Smooth muscle cell (in vitro differentiated cells): ENCODE measurements at regions not wholly inside any gene's neighbourhood (a gene's known extent, or its start where the extent isn't known, plus 50 kb on each side); places are given as distances from the start of the nearest gene placed in this dataset.

ENCODE experiments used
- DNase-seq: peaks from one replicate; lab custom pipeline; 2025; ENCODE audit not compliant: unreplicated experiment; lab: John Stamatoyannopoulos, UW
- H2AFZ ChIP-seq: fragments of 200-600 bp; sonication (generic); 2 replicates; pipeline ENCODE4 v1.6.0; 2016; ENCODE audit warnings: antibody characterized with exemption, low read depth, mild to moderate bottlenecking
- H3F3A ChIP-seq: fragments of 200-600 bp; sonication (generic); 2 replicates; pipeline ENCODE4 v1.6.0; 2017; ENCODE audit warnings: antibody characterized with exemption, low read depth
- H3K27ac ChIP-seq: fragments of 200-600 bp; sonication (generic); 2 replicates; pipeline ENCODE4 v1.5.1; 2016; ENCODE audit warnings: low read depth, mild to moderate bottlenecking
- H3K27me3 ChIP-seq: fragments of 200-600 bp; sonication (generic); 2 replicates; pipeline ENCODE4 v1.6.1; 2016; ENCODE audit warnings: low read depth, mild to moderate bottlenecking
- H3K36me3 ChIP-seq: fragments of 200-600 bp; sonication (generic); 2 replicates; pipeline ENCODE4 v1.5.1; 2016; ENCODE audit warnings: low read depth
- H3K4me1 ChIP-seq: fragments of 200-600 bp; sonication (generic); 2 replicates; pipeline ENCODE4 v1.5.1; 2016; ENCODE audit warnings: low read depth
- H3K4me2 ChIP-seq: fragments of 200-600 bp; sonication (generic); 2 replicates; pipeline ENCODE4 v1.6.0; 2016; ENCODE audit warnings: mild to moderate bottlenecking
- H3K4me3 ChIP-seq: fragments of 200-600 bp; sonication (generic); 2 replicates; pipeline ENCODE4 v1.5.1; 2016; ENCODE audit warnings: mild to moderate bottlenecking
- H3K79me2 ChIP-seq: fragments of 200-600 bp; sonication (generic); 2 replicates; pipeline ENCODE4 v1.6.0; 2016; ENCODE audit warnings: low read depth, mild to moderate bottlenecking
- H3K9ac ChIP-seq: fragments of 200-600 bp; sonication (generic); 2 replicates; pipeline ENCODE4 v1.6.0; 2016; ENCODE audit warnings: low read depth
- H3K9me3 ChIP-seq: fragments of 200-600 bp; sonication (generic); replicated peaks from 2 replicates; pipeline ENCODE4 v1.5.1; 2016; ENCODE audit warnings: low read depth
- H4K20me1 ChIP-seq: fragments of 200-600 bp; sonication (generic); 2 replicates; pipeline ENCODE4 v1.6.0; 2016; ENCODE audit warnings: low read depth
- CTCF ChIP-seq: fragments of 200-600 bp; sonication (generic); IDR thresholded peaks from 2 replicates; pipeline ENCODE4 v1.5.1; 2017; ENCODE audit warnings: borderline replicate concordance, mild to moderate bottlenecking, antibody characterized with exemption; ENCODE audit not compliant: insufficient read depth, poor library complexity, severe bottlenecking
- WGBS: methylation state at CpG from one replicate; pipeline ENCODE4 v1.1.7; 2016; ENCODE audit warnings: low lambda C conversion rate; 5-methylcytosine and 5-hydroxymethylcytosine counted together

DNA sequence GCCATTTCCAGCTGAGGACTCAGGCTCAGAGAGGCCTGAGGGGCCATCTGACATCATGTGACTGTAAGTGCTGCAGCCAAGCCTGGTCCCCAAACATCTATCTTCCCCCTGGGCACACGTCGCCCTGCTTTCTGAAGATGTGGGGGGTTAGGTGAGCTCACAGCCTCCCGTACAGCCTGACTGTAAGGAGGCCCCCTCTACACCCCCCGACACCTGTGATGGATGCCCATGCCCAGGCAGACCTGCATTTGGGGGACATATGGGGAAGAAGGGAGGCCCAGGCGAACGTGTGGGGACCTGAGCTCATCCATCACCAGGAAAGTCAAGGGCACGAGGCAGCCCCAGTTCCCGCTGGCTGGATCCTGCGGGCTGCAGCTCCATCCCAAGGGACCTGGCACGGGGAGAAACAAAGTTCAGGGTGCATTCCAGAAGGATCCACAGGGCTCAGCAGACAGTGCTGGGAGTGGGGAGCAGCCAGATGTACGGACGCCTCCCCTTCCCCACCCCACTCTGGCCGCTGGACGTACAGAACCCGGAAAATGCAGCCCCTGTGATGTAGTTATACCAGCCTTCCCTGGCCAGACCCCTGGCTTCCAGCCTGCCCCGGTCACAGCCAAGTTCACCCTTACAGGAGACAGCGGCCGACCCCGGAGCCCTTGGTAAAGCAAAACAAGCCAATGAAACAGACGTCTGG lies 1431.4 kb downstream of the BRD1 start:
- H3K4me1 ChIP-seq, result no peaks in the 10 kb centered on the region
- no peak for TF ChIP-seq CTCF
- H3F3A ChIP-seq, result no peaks in the 10 kb centered on the region
- no peak overlapping the region for H3K9ac ChIP-seq
- H3K27ac ChIP-seq, result no peak overlapping the region
- WGBS, result 88% methylated on average over 20 of the region's 20 CpGs
- H4K20me1 ChIP-seq, result no peaks in the 10 kb centered on the region
- no peak overlapping the region for H2AFZ ChIP-seq
- H3K9me3 ChIP-seq, result no peaks in the 10 kb centered on the region
- H3K79me2 ChIP-seq, result no peaks in the 10 kb centered on the region
- H3K27me3 ChIP-seq, result no peaks in the 10 kb centered on the region
- no peaks in the 10 kb centered on the region for H3K36me3 ChIP-seq
- H3K4me3 ChIP-seq, result no peak overlapping the region
- DNase-seq, result no peak
- H3K4me2 ChIP-seq, result no peak overlapping the region

DNA sequence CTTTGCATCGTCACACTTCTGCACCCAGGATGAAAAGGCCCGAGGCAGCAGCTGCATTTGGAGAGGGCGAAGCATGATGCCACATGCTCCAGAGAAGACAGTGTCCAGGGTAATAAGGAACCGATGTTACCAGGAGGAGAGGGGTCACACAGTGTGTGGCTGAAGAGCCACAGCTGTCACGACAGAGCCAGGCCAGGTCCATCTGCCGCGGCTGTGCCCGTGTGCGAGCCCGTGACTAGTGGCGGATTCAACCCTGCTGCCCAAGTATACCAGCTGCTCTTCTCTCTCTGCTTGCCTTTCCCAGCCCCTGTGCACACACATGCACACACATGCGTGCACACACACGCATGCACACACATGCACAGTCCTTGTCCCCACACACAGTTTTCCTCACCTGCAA lies 1432.5 kb downstream of the BRD1 start:
- H3K27ac ChIP-seq, result no peak overlapping the region
- no peaks in the 10 kb centered on the region for H3K36me3 ChIP-seq
- H3K27me3 ChIP-seq, result no peaks in the 10 kb centered on the region
- H3K4me1 ChIP-seq, result no peaks in the 10 kb centered on the region
- DNase-seq, result no peak
- no peaks in the 10 kb centered on the region for H4K20me1 ChIP-seq
- no peaks in the 10 kb centered on the region for H3K9me3 ChIP-seq
- H3K4me2 ChIP-seq, result no peak overlapping the region
- no peak overlapping the region for H3K9ac ChIP-seq
- no peak overlapping the region for H2AFZ ChIP-seq
- no peak for TF ChIP-seq CTCF
- 95% methylated on average over 13 of the region's 13 CpGs for WGBS
- no peak overlapping the region for H3K4me3 ChIP-seq
- no peaks in the 10 kb centered on the region for H3F3A ChIP-seq
- H3K79me2 ChIP-seq, result no peaks in the 10 kb centered on the region

DNA sequence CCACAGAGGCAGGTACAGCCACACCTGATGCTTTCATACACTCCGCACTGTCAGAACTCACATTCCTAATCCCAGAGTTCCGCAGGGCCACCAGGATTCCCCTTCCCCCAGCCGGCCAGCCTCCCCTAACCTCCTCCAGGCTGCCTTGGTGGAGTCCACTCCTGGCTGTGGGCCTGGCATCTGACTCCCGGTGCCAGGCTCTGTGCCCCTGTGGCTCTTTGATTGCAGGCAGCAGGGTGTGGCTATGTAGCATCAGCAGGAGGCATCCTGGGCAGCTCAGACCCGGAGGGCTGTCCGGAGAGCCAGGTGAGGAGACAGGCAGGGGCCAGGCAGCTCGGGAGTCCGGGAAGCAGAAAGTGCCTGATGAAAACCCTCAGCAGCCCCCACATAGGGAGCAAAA lies 1432.9 kb downstream of the BRD1 start:
- Histone ChIP-seq H3K27ac (no peak overlapping the region), H2AFZ (no peak overlapping the region), H3K4me3 (no peak overlapping the region), H3K9me3 (no peaks in the 10 kb centered on the region), H3F3A (no peaks in the 10 kb centered on the region), H3K27me3 (no peaks in the 10 kb centered on the region), H3K4me2 (no peak overlapping the region), H3K79me2 (no peaks in the 10 kb centered on the region), H4K20me1 (no peaks in the 10 kb centered on the region), H3K9ac (no peak overlapping the region), H3K4me1 (no peaks in the 10 kb centered on the region), H3K36me3 (no peaks in the 10 kb centered on the region)
- no peak for DNase-seq
- no peak for TF ChIP-seq CTCF
- 90% methylated on average over 8 of the region's 8 CpGs for WGBS

DNA sequence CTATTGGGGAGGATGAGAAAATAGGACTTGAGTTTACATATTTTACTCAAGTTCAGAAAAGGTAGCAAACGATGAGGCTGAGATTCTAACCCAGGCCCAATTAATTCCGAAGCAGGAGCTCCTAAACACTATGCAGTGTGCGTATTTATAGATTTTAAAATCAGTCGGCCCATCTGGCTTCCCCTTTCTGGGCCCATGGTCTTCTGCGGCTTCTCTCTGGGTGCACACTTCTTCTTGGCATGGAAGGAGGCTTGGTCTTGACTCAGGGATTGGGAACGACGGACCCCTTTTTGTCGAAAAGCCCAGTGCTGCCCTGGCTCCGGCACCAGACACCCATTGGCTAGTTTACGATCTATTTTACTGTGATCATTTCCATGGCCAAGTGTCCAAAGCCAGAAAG lies 1433.8 kb downstream of the BRD1 start:
- TF ChIP-seq CTCF, result no peak
- no peak for DNase-seq
- Histone ChIP-seq H3K27me3 (no peaks in the 10 kb centered on the region), H3K79me2 (no peaks in the 10 kb centered on the region), H3K4me3 (no peak overlapping the region), H3K36me3 (no peaks in the 10 kb centered on the region), H4K20me1 (no peaks in the 10 kb centered on the region), H3K9ac (no peak overlapping the region), H3K4me1 (no peaks in the 10 kb centered on the region), H3K9me3 (no peaks in the 10 kb centered on the region), H2AFZ (no peak overlapping the region), H3F3A (no peaks in the 10 kb centered on the region), H3K27ac (no peak overlapping the region), H3K4me2 (no peak overlapping the region)
- WGBS, result 91% methylated on average over 10 of the region's 10 CpGs
